GM12874 (cell line): ENCODE measurements at regions not wholly inside any gene's neighbourhood (a gene's known extent, or its start where the extent isn't known, plus 50 kb on each side); places are given as distances from the start of the nearest gene placed in this dataset.

Experiments
- CTCF ChIP-seq: IDR thresholded peaks from 2 replicates; pipeline ENCODE4 v1.5.1; 2011; ENCODE audit warnings: low read depth, mild to moderate bottlenecking, control low read depth, low read length, moderate library complexity; ENCODE audit not compliant: insufficient read depth

- TF ChIP-seq CTCF = no peak
Observed at GRCh38 chr6:163715846-163716245, 301.3 kb downstream of the QKI start.

- TF ChIP-seq CTCF = no peak
Observed at GRCh38 chr6:163714179-163714578, 299.7 kb downstream of the QKI start.

- no peak for TF ChIP-seq CTCF
Observed at GRCh38 chr6:163712981-163713380, 298.5 kb downstream of the QKI start.

GRCh38 chr6:163712566-163712961 lies 298.0 kb downstream of the QKI start:
- TF ChIP-seq CTCF = no peak

- TF ChIP-seq CTCF = no peak
Observed at GRCh38 chr6:163711615-163712565, 297.4 kb downstream of the QKI start.

GRCh38 chr6:163710532-163711470 lies 296.3 kb downstream of the QKI start:
- TF ChIP-seq CTCF = no peak

- no peak for TF ChIP-seq CTCF
Observed at GRCh38 chr6:163709693-163710092, 295.2 kb downstream of the QKI start.
